Fibroblast of lung (primary cell): ENCODE measurements at regions not wholly inside any gene's neighbourhood (a gene's known extent, or its start where the extent isn't known, plus 50 kb on each side); places are given as distances from the start of the nearest gene placed in this dataset.

ENCODE experiments used
- EZH2 ChIP-seq: IDR thresholded peaks from 2 replicates; pipeline ENCODE4 v1.5.1; 2012; ENCODE audit warnings: low read length, control low read depth, mild to moderate bottlenecking; ENCODE audit errors: missing control alignments
- TF ChIP-seq, protein P1 (sequence below), 2 donors: IDR thresholded peaks in 1 of 2; conservative IDR thresholded peaks in 1 of 2; 1 replicate in 1 of 2; 2 replicates in 1 of 2; pipeline ENCODE4 v1.5.1; 2011 to 2012; ENCODE audit warnings: low read length in 2 of 2, control low read depth in 1 of 2, inconsistent platforms in 1 of 2, low read depth in 1 of 2, mild to moderate bottlenecking in 1 of 2

DNA sequence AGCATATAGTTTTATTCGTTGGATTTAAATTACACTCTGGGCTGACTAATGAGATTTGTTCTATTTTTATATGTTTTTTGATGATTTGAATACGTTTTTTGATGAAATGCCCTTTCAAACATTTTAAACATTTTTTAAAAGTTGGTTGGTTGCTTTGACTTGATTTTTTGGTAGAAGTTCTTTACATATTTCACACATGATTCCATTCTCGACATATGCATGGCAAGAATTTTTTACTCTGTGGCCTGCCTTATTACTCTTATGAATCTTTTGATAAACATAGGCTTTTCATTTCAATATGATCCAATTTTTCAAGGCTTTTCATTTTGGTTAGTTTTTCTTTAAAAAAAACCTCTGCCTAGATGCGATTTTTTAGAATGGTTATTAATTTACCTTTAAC is 617.0 kb downstream of the RNF144B start:
- TF ChIP-seq, protein P1, sequence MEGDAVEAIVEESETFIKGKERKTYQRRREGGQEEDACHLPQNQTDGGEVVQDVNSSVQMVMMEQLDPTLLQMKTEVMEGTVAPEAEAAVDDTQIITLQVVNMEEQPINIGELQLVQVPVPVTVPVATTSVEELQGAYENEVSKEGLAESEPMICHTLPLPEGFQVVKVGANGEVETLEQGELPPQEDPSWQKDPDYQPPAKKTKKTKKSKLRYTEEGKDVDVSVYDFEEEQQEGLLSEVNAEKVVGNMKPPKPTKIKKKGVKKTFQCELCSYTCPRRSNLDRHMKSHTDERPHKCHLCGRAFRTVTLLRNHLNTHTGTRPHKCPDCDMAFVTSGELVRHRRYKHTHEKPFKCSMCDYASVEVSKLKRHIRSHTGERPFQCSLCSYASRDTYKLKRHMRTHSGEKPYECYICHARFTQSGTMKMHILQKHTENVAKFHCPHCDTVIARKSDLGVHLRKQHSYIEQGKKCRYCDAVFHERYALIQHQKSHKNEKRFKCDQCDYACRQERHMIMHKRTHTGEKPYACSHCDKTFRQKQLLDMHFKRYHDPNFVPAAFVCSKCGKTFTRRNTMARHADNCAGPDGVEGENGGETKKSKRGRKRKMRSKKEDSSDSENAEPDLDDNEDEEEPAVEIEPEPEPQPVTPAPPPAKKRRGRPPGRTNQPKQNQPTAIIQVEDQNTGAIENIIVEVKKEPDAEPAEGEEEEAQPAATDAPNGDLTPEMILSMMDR (conservative IDR thresholded peaks at IDR 0.05 in 1 of 2, IDR thresholded peaks at IDR 0.05 in 1 of 2; ENCODE audit: low read depth in 1 of 2, low read length in 2 of 2) = no peak
- TF ChIP-seq EZH2 = no peak
